ENCODE measurements at regions not wholly inside any gene's neighbourhood (a gene's known extent, or its start where the extent isn't known, plus 50 kb on each side); places are given as distances from the start of the nearest gene placed in this dataset.

GRCh38 chr1:57784356-57784755, 360.5 kb upstream of the DAB1 start:
- Histone ChIP-seq H3K4me1 (ENCODE audit: insufficient read depth, low read length) (no peaks in the 10 kb centered on the region), H3K4me2 (ENCODE audit: insufficient read depth, low read length) (no peak overlapping the region), H3K4me3 (ENCODE audit: insufficient read depth, low read length) (no peak overlapping the region), H4K20me1 (ENCODE audit: insufficient read depth, low read length) (no peaks in the 10 kb centered on the region), H3K79me2 (ENCODE audit: insufficient read depth, low read length) (no peaks in the 10 kb centered on the region), H3K27me3 (ENCODE audit: insufficient read depth, low read length) (no peaks in the 10 kb centered on the region), H3K9me3 (ENCODE audit: low read depth, low read length) (peaks cover 2% of the 10 kb centered on the region), H3K36me3 (ENCODE audit: insufficient read depth, low read length) (no peaks in the 10 kb centered on the region), H2AFZ (ENCODE audit: low read length) (no peak overlapping the region), H3K27ac (ENCODE audit: low read depth, low read length) (no peak overlapping the region)
- no peak for TF ChIP-seq CTCF (IDR thresholded peaks at IDR 0.05; ENCODE audit: extremely low read depth, low read depth, low read length)
- DNase-seq (ENCODE audit: insufficient read length, low spot score, missing footprints): no peak

GRCh38 chr1:57782357-57782756, 358.5 kb upstream of the DAB1 start:
- Histone ChIP-seq H3K36me3 (ENCODE audit: insufficient read depth, low read length) (no peaks in the 10 kb centered on the region), H3K9me3 (ENCODE audit: low read depth, low read length) (peaks cover 2% of the 10 kb centered on the region), H3K4me3 (ENCODE audit: insufficient read depth, low read length) (no peak overlapping the region), H3K27ac (ENCODE audit: low read depth, low read length) (no peak overlapping the region), H4K20me1 (ENCODE audit: insufficient read depth, low read length) (no peaks in the 10 kb centered on the region), H2AFZ (ENCODE audit: low read length) (no peak overlapping the region), H3K4me1 (ENCODE audit: insufficient read depth, low read length) (no peaks in the 10 kb centered on the region), H3K27me3 (ENCODE audit: insufficient read depth, low read length) (no peaks in the 10 kb centered on the region), H3K4me2 (ENCODE audit: insufficient read depth, low read length) (no peak overlapping the region), H3K79me2 (ENCODE audit: insufficient read depth, low read length) (no peaks in the 10 kb centered on the region)
- TF ChIP-seq CTCF (IDR thresholded peaks at IDR 0.05; ENCODE audit: extremely low read depth, low read depth, low read length): no peak
- no peak for DNase-seq (ENCODE audit: insufficient read length, low spot score, missing footprints)

GRCh38 chr1:57772580-57773195, 348.8 kb upstream of the DAB1 start:
- Histone ChIP-seq H3K4me1 (ENCODE audit: insufficient read depth, low read length) (no peaks in the 10 kb centered on the region), H3K4me3 (ENCODE audit: insufficient read depth, low read length) (no peak overlapping the region), H3K36me3 (ENCODE audit: insufficient read depth, low read length) (no peaks in the 10 kb centered on the region), H3K27ac (ENCODE audit: low read depth, low read length) (no peak overlapping the region), H2AFZ (ENCODE audit: low read length) (no peak overlapping the region), H3K79me2 (ENCODE audit: insufficient read depth, low read length) (no peaks in the 10 kb centered on the region), H3K4me2 (ENCODE audit: insufficient read depth, low read length) (no peak overlapping the region), H3K27me3 (ENCODE audit: insufficient read depth, low read length) (no peaks in the 10 kb centered on the region), H4K20me1 (ENCODE audit: insufficient read depth, low read length) (no peaks in the 10 kb centered on the region), H3K9me3 (ENCODE audit: low read depth, low read length) (no peaks in the 10 kb centered on the region)
- TF ChIP-seq CTCF (IDR thresholded peaks at IDR 0.05; ENCODE audit: extremely low read depth, low read depth, low read length): no peak
- no peak for DNase-seq (ENCODE audit: insufficient read length, low spot score, missing footprints)

- no peak overlapping the region for H3K4me3 ChIP-seq (ENCODE audit: insufficient read depth, low read length)
- H3K4me2 ChIP-seq (ENCODE audit: insufficient read depth, low read length): no peak overlapping the region
- H3K27me3 ChIP-seq (ENCODE audit: insufficient read depth, low read length): no peaks in the 10 kb centered on the region
- H3K4me1 ChIP-seq (ENCODE audit: insufficient read depth, low read length): no peaks in the 10 kb centered on the region
- no peaks in the 10 kb centered on the region for H3K36me3 ChIP-seq (ENCODE audit: insufficient read depth, low read length)
- no peak overlapping the region for H3K27ac ChIP-seq (ENCODE audit: low read depth, low read length)
- H4K20me1 ChIP-seq (ENCODE audit: insufficient read depth, low read length): no peaks in the 10 kb centered on the region
- DNase-seq (ENCODE audit: insufficient read length, low spot score, missing footprints): no peak
- TF ChIP-seq CTCF (IDR thresholded peaks at IDR 0.05; ENCODE audit: extremely low read depth, low read depth, low read length): no peak
- H2AFZ ChIP-seq (ENCODE audit: low read length): no peak overlapping the region
- no peaks in the 10 kb centered on the region for H3K79me2 ChIP-seq (ENCODE audit: insufficient read depth, low read length)
- no peaks in the 10 kb centered on the region for H3K9me3 ChIP-seq (ENCODE audit: low read depth, low read length)
Observed at GRCh38 chr1:57770772-57771171, 346.9 kb upstream of the DAB1 start.
